Muscle of leg (tissue), 3 donors: ENCODE measurements at regions not wholly inside any gene's neighbourhood (a gene's known extent, or its start where the extent isn't known, plus 50 kb on each side); places are given as distances from the start of the nearest gene placed in this dataset.

Experiments
- DNase-seq: peaks from one replicate; pipeline ENCODE4 v3.0.0; 2013
- H3K27ac ChIP-seq: one replicate; pipeline ENCODE4 v1.5.1; 2013; ENCODE audit warnings: mild to moderate bottlenecking, low read length, control low read depth
- H3K27me3 ChIP-seq: one replicate; pipeline ENCODE4 v1.6.1; 2013; ENCODE audit warnings: low read length; ENCODE audit not compliant: control insufficient read depth, insufficient read depth
- H3K36me3 ChIP-seq: one replicate; pipeline ENCODE4 v1.6.1; 2013; ENCODE audit warnings: low read length; ENCODE audit not compliant: control insufficient read depth, insufficient read depth
- H3K4me1 ChIP-seq: one replicate; pipeline ENCODE4 v1.6.1; 2013; ENCODE audit warnings: low read length; ENCODE audit not compliant: control insufficient read depth, insufficient read depth
- H3K4me3 ChIP-seq: one replicate; pipeline ENCODE4 v1.5.1; 2013; ENCODE audit warnings: low read length, control low read depth
- H3K9me3 ChIP-seq: replicated peaks from 2 replicates; pipeline ENCODE4 v1.6.1; 2013; ENCODE audit warnings: low read depth, low read length; ENCODE audit not compliant: control insufficient read depth
- WGBS: methylation state at CpG from one replicate; pipeline ENCODE4 v1.1.5; 2013; ENCODE audit warnings: missing lambda C conversion rate; ENCODE audit not compliant: insufficient coverage; 5-methylcytosine and 5-hydroxymethylcytosine counted together

- 17% methylated on average over 1 of the region's 2 CpGs for whole genome bisulfite sequencing
- Histone ChIP-seq H3K27me3 (no peaks in the 10 kb centered on the region), H3K9me3 (no peaks in the 10 kb centered on the region), H3K27ac (no peak overlapping the region), H3K36me3 (no peaks in the 10 kb centered on the region), H3K4me3 (no peak overlapping the region), H3K4me1 (peaks cover 2% of the 10 kb centered on the region)
- peak; percentile 81 for DNase-seq
These were observed 152.5 kb upstream of the GHR start for GRCh38 chr5:42270771-42271170.

- WGBS: 0% methylated on average over 1 of the region's 1 CpG
- DNase-seq: peak; percentile 2
- Histone ChIP-seq H3K27me3 (no peaks in the 10 kb centered on the region), H3K36me3 (no peaks in the 10 kb centered on the region), H3K9me3 (no peaks in the 10 kb centered on the region), H3K4me1 (peaks cover 2% of the 10 kb centered on the region), H3K4me3 (no peak overlapping the region), H3K27ac (no peak overlapping the region)
These were observed 148.3 kb upstream of the GHR start for GRCh38 chr5:42274913-42275312.

- H3K27ac ChIP-seq: no peak overlapping the region
- DNase-seq: no peak
- H3K27me3 ChIP-seq: no peaks in the 10 kb centered on the region
- no peaks in the 10 kb centered on the region for H3K36me3 ChIP-seq
- no peaks in the 10 kb centered on the region for H3K9me3 ChIP-seq
- no peak overlapping the region for H3K4me3 ChIP-seq
- no peaks in the 10 kb centered on the region for H3K4me1 ChIP-seq
- WGBS: 71% methylated on average over 2 of the region's 2 CpGs
These were observed 145.9 kb upstream of the GHR start for GRCh38 chr5:42277293-42277692.

GRCh38 chr5:42284584-42284983 is 138.7 kb upstream of the GHR start:
- no peaks in the 10 kb centered on the region for H3K4me1 ChIP-seq
- DNase-seq: no peak
- no peaks in the 10 kb centered on the region for H3K9me3 ChIP-seq
- H3K27ac ChIP-seq: no peak overlapping the region
- H3K27me3 ChIP-seq: no peaks in the 10 kb centered on the region
- H3K4me3 ChIP-seq: no peak overlapping the region
- no peaks in the 10 kb centered on the region for H3K36me3 ChIP-seq

GRCh38 chr5:42285230-42285629 is 138.0 kb upstream of the GHR start:
- Histone ChIP-seq H3K36me3 (no peaks in the 10 kb centered on the region), H3K27me3 (no peaks in the 10 kb centered on the region), H3K4me3 (no peak overlapping the region), H3K27ac (no peak overlapping the region), H3K9me3 (no peaks in the 10 kb centered on the region), H3K4me1 (no peaks in the 10 kb centered on the region)
- no peak for DNase-seq
- WGBS: 60% methylated on average over 1 of the region's 2 CpGs

- DNase-seq: no peak
- Histone ChIP-seq H3K27me3 (no peaks in the 10 kb centered on the region), H3K4me1 (no peaks in the 10 kb centered on the region), H3K4me3 (no peak overlapping the region), H3K27ac (no peak overlapping the region), H3K36me3 (no peaks in the 10 kb centered on the region), H3K9me3 (no peaks in the 10 kb centered on the region)
- no CpG with 5 or more reads among the region's 2 CpGs for WGBS
These were observed 122.7 kb upstream of the GHR start for GRCh38 chr5:42300496-42300895.

- H3K36me3 ChIP-seq: no peaks in the 10 kb centered on the region
- DNase-seq: peak; percentile 37
These were observed 121.9 kb upstream of the GHR start for GRCh38 chr5:42301349-42301748.

GRCh38 chr5:42302186-42302585 is 121.1 kb upstream of the GHR start:
- WGBS: no CpG with 5 or more reads among the region's 1 CpG
- Histone ChIP-seq H3K27me3 (no peaks in the 10 kb centered on the region), H3K36me3 (no peaks in the 10 kb centered on the region), H3K9me3 (no peaks in the 10 kb centered on the region), H3K4me1 (no peaks in the 10 kb centered on the region), H3K27ac (no peak overlapping the region), H3K4me3 (no peak overlapping the region)
- no peak for DNase-seq

More at GRCh38 chr5:42301349-42301748, 121.9 kb upstream of the GHR start:
- no peaks in the 10 kb centered on the region for H3K27me3 ChIP-seq
- H3K4me1 ChIP-seq: no peaks in the 10 kb centered on the region
- no peaks in the 10 kb centered on the region for H3K9me3 ChIP-seq
- 25% methylated on average over 2 of the region's 4 CpGs for WGBS
- no peak overlapping the region for H3K27ac ChIP-seq
- H3K4me3 ChIP-seq: no peak overlapping the region

- H3K36me3 ChIP-seq: no peaks in the 10 kb centered on the region
- H3K9me3 ChIP-seq: no peaks in the 10 kb centered on the region
- H3K4me1 ChIP-seq: no peaks in the 10 kb centered on the region
- 46% methylated on average over 1 of the region's 1 CpG for WGBS
- peak; percentile 11 for DNase-seq
- H3K27me3 ChIP-seq: no peaks in the 10 kb centered on the region
- H3K4me3 ChIP-seq: no peak overlapping the region
- no peak overlapping the region for H3K27ac ChIP-seq
These were observed 117.0 kb upstream of the GHR start for GRCh38 chr5:42306287-42306686.

- no peaks in the 10 kb centered on the region for H3K9me3 ChIP-seq
- no peaks in the 10 kb centered on the region for H3K27me3 ChIP-seq
- H3K4me1 ChIP-seq: no peaks in the 10 kb centered on the region
- H3K27ac ChIP-seq: no peak overlapping the region
- DNase-seq: peak; percentile 22
- no peaks in the 10 kb centered on the region for H3K36me3 ChIP-seq
- no peak overlapping the region for H3K4me3 ChIP-seq
These were observed 113.4 kb upstream of the GHR start for GRCh38 chr5:42309865-42310264.

- no peaks in the 10 kb centered on the region for H3K4me1 ChIP-seq
- DNase-seq: no peak
- H3K9me3 ChIP-seq: peaks cover 6% of the 10 kb centered on the region
- no peaks in the 10 kb centered on the region for H3K27me3 ChIP-seq
- no peak overlapping the region for H3K4me3 ChIP-seq
- H3K27ac ChIP-seq: no peak overlapping the region
- WGBS: no CpG with 5 or more reads among the region's 2 CpGs
- H3K36me3 ChIP-seq: no peaks in the 10 kb centered on the region
These were observed 108.0 kb upstream of the GHR start for GRCh38 chr5:42315214-42315613.
